NCI-H2107 (cell line): ENCODE measurements at regions not wholly inside any gene's neighbourhood (a gene's known extent, or its start where the extent isn't known, plus 50 kb on each side); places are given as distances from the start of the nearest gene placed in this dataset.
"Not testable (repeated sequence)": the region's sequence is repeated elsewhere in the genome, so short reads cannot be mapped to it uniquely, and the experiment has no call there.

Experiments
- DNase-seq: peaks from one replicate; lab custom pipeline; 2025; lab: John Stamatoyannopoulos, UW

DNA sequence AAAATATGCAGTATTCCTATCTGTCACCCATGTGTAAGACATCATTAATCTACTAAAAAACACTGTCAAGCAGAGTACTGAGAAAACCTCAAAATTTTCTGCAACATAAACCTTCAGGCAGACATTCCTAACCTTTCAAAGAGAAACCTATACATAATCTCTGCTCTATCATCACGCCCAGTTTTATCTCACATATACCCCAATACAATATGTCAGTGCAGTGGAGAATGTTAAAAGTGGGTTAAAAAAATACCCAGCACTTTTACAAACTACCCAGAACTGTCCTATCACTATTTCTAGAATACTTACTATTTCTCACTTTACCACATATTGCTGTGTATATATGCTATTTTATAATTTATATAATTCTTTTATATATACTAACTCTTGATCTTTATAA, 922.0 kb upstream of the SORCS1 start:
- no peak for DNase-seq

DNA sequence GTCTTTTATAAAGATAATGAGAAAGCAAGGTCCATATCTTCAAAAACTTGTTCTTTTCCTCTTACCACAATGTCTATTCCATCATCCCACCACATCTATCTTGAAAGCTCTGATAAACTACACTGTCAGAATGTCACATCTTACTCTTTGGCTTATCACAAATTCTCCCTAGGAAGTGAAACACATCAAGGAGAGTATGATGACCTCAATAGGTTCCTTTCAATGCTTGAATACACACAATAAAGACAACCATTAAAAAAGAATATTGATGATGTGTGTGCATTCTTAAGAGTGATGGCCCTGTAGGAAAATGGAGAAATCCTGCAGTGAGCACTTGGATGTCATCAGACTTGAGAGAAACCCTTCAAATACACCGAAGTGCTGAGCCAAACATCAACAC, 918.1 kb upstream of the SORCS1 start:
- no peak for DNase-seq

DNA sequence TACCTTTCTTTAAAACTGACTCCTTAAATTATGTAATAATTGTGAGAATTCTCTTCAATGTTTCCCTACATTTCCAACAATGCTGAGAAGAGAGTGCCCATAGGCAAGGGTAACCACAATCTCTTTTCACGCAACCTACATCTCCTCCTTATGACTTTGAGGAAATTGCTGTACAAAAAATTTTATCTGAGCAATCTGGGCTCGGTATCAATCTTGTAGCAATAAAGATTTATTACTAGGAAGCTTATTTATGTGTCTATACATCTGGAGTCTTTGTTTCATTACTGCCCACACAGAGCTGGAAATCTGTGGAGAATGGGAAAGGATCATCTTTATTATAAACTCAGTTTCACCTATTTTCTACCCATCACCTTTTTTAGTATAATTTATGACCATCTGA, 913.8 kb upstream of the SORCS1 start:
- DNase-seq: no peak

DNA sequence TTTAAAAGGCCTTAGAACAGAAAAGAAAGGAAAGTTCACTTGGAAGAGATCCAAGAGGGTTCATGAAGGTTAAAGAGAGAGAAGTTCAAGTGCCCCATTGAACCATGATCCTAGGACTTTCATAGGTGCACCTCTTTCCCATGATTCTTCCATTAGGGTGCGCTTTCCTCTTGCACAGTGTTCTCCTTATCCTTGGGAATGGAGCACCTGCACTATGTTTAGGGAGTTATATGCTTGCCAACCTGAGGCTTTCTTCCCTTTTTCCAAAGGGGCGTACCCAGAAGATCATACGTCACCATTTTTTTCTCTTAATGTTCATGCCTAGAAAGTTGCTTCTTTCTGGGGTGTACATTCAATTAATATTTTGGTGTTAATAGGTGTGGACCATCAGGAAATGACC, 908.0 kb upstream of the SORCS1 start:
- DNase-seq: no peak

DNA sequence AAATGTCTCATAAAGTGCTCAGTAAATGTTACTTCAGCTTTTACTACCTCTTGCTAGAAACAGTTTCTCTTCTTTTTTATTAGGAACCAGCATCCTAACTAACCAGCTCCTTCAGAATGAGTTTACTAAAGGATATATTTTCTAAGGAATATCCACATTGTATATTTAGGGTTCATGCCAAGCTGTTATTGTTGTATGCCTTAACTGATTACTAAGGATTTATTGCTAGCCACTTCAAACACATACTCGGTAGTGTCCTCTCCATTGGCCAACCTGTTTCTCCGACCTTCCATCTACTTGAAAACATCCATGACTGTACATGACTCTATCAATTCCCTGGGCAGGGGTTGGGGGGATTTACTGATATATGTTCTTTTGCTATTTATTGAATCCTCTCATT, 906.3 kb upstream of the SORCS1 start:
- no peak for DNase-seq

DNA sequence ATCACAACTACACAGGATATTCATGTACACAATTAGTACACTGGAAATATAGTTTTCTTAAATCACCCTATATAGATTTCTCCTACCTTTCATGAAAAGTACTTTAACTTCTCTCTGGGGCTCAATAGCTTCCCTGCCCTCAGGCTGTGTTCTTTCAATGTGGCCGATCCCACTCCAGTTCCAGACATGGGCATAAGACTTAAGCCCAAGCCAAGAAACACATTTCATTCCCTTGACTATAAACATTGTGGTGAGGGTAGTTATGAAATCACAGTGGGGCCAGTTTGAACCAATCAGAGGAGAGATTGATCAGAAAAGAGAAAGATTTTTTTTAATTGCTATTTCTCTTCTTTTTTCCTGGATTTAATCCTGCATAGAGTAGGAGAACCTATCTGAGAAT, 904.6 kb upstream of the SORCS1 start:
- no peak for DNase-seq

DNA sequence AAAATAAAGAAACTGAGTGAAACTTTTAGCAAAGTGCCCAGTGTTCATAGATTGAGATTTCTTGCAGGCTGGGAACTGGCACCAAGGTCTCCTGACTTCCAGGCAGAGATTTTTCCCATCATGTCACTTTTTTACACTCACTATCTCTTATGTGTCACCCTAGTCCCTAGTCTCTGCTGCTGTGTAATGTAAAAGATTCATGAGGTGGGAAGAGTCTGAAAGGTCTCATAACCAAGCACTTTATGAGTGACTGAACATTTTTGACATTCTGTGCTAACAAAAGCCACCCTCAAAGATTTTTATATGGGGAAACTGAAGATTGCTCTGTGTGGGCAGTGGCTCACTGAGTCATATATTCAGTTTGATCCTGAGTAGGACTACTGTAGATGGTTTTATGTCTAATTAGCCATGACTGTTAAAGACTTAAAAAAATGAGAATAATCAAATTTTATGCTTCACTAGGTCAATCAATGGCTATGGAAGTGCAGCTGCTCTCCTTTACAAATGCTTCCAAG, 900.3 kb upstream of the SORCS1 start:
- DNase-seq: no peak

DNA sequence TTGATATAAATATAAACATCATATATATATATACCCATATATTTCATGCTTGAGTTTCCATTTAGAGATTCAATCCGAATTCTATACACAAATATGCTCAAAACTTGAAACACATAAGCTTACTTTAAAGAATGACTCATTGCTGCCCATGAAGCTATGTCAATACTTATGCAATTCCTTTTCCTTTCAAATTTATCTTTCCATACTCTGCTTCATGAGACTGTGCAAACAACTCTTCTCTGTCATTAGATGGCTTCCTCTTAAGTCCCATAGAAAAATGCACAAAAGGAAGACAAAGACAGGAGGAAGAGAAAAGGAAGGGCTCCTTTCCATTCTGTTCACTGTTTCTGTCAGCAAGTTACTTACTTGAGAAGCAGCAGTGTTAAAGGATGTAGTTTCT, 895.7 kb upstream of the SORCS1 start:
- DNase-seq: no peak

DNA sequence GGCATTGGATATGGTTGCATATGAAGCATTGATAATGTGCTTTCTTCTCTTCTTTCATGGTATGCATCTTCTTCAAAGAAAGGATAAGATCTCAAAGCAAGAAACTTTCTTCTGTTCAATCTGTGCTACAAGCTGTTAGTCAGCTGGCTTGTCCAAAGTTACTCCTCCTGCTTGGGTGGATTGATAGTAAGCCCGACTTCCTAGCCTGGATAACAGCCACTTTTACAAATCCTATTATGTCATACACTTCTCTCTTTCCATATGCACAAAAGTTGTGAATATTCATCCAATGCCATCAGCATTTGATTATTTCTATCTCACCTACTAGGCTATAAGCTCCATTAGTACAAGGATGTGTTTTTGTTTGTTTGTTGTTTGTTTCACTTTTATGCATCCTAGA, 891.0 kb upstream of the SORCS1 start:
- DNase-seq: no peak

DNA sequence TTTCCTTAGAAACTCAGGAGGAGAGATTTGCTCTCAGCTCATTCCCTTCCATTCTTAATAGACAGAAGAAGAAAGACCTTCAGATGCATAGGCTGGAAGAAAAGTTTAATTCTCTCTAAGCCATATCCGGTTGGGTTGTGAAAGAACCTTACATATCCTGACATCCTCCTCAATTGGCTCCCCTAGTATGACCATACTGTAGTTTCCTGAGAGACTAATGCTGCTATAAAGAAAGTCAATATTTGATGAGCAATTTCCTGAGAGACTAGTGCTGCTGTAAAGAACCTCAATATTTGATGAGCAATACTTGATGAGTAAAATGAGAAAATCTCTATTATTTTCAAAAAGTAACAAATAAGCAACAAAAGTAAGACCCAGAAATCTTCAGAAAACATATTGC, 888.5 kb upstream of the SORCS1 start:
- no peak for DNase-seq

DNA sequence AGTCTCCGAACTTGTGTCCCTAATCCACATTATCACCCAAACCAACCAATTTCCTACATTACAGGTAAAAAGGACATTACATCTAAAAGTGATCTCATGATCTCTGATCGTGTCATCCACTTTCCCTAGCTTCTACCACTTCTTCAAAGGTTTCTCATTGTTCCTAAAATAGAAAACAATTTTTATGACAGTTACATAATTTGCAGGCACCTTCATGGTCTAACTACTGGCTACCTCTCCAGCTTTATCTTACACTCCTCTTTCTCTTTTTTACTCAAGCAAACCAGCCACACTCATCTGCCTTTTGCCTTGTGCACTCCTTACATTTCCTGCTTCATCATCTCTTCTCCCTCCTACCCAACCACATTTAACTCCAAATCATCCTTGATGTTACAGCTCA, 886.7 kb upstream of the SORCS1 start:
- no peak for DNase-seq

DNA sequence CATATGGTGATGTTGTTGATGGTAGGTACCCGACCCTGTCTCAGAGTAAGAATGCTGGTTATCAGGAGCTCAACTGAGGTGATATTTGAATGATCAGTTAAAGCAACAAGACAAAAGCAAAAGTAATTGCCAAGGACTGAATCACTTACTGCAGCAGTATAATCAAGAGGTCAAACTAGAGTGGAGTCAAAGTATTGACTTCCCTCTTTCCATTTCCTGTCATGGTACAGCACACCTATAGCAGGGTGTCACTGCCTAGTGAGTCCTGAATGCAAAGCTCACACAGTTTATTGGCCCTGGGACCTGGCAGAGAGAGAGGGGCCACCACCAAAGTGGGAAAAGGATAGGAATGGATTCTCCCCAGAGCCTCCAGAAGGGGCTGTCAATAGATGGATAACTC, 886.1 kb upstream of the SORCS1 start:
- DNase-seq: no peak

DNA sequence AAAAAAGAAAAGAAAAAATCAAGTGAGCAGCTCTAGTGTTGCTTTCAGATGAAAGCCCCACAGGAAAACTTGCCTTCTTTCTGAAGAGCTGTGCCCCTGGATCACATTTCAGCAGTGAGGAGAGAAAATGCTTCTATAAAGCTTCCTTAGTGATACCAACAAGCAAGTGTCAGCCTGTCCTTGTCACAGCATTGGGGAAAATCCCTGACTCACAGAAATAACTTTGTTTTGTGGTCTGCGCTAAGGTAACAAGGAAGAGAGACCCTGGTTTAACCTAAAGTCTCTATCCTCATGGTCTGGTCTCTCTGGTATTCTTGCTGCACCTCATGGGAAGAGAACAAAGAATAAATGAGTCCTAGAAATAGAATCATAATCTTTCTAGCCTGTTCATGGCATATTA, 885.2 kb upstream of the SORCS1 start:
- no peak for DNase-seq

DNA sequence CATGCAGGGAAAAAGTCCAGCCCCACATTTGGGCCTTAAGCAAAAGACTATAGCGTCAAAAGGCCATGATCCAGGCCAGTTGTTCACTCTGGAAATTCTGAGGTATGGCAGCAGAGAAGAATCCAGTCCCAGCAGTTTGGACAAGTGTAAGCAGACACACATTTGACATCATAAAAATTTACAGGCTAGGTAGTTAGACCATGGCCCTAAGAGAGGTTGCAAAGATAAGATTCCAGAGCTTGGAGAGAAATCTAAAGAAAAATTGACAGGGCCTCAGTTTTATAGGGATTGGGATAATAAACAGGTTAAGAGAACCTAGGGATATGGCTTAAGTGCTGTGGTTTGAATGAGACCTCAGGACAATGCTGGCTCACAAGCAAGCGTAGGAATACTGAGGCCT, 884.4 kb upstream of the SORCS1 start:
- DNase-seq: no peak

DNA sequence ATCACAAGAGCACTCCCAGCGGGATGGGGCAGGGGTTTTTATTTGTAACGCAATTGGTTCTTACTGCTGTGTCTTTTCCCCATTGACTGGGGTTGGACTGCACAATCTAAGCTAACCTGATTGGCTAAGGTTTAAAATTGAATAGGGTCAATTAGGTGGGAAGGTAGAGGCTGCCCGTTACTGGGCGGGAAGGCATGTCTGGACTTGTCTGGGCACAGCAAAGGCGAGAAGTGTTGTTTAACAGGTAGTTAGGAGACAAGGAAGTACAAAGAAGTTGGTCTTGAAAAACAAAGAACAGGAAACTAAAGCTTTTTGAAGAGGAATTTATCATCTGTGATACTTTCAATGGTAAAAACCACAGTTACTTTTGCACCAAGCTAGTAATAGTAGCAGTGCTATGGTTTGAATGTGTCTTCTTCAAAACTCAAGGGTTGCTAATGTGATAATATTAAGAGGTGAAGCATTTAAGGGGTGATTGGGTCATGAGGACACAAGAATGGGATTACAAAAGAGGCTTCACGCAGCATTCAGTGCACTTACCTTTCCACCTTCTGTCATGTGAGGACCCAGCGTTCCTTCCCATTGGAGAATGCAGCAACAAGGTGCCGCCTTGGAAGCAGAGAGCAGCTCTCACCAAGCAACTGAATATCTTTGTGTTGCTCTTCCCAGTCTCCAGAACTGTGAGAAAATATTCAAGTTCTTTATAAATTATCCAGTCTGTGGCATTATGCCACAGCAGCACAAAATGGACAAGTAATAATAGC, 875.5 kb upstream of the SORCS1 start:
- no peak for DNase-seq

DNA sequence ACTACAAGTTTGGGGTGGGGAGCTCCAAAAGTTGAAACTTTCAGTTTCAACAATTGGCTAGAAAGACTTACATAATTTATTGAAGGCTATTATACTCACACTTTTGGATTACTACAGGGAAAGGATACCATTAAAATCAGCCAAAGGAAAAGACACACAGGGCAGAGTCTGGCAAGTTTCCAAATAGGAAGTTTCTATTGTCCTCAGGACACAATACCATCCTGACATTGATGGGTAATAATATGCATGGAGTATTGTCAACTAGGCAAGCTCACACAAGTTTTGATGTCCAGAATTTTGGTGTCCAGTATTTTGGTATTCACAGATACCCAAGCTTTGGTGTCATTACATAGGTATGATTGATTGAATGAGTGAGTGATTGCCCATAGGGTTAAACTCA, 872.6 kb upstream of the SORCS1 start:
- DNase-seq: no peak

DNA sequence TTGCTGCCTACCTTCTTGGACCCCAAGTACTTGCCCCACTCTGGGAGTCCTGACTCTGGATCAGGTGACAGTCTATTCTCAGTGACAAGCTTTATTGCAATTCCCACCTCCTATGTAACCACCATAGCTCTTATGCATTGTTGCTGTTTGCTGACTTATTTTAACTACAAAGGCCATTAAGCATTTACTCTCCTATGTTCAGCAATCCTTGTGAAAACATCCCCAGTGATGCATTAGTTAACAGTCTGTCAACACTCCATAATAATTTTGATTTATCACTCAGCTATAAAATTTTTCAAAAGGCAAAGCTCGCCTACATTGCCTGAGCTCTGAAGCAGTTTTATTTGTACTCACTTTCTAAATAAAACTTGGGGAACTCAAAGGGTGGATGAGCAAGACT, 871.8 kb upstream of the SORCS1 start:
- DNase-seq: no peak

DNA sequence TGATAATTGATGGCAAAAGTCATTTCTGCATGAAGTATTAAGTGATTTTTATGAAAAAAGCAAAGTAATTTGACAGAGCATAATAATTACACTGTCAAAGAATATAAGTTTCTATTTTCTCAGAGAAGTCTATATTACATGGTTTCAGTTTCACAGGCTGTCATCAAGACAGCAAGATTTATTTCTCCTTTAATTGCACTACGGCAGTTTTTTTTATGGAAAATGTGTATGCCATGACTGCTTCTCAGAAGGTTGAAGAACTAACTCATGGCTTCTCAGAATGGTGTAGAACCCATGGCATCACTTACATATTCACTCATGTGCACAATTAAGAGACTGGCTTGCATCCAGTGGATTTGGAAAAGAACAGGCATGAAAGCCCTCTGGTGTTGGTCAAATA, 870.3 kb upstream of the SORCS1 start:
- DNase-seq: no peak

DNA sequence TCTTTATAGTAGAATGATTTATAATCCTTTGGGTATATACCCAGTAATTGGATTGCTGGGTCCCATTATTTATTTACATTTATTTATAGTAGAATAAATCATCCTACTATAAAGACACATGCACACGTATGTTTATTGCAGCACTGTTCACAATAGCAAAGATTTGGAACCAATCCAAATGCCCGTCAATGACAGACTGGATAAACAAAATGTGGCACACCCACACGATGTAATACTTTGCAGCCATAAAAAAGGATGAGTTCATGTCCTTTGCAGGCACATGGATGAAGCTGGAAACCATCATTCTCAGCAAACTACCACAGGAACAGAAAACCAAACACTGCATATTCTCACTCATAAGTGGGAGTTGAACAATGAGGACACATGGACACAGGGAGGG, 869.0 kb upstream of the SORCS1 start:
- DNase-seq: not testable (repeated sequence)

DNA sequence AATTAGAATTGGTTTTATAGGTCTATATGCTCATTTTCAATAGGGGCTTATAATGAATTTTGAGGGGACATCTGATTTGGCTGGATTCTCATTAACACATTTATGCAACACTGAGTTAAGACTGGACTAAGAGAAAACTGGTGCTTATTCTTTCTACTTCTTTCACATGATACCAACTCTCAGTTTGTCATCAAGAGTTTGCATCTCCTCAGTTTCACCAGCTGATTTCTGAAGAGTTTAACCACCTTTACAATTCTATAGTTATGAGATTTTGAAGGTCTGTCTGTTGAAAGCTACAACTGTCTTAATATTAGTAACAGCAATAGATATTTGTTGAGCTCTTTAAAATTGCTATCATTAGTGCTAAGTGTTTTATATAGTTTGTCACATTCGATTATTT, 867.0 kb upstream of the SORCS1 start:
- no peak for DNase-seq

DNA sequence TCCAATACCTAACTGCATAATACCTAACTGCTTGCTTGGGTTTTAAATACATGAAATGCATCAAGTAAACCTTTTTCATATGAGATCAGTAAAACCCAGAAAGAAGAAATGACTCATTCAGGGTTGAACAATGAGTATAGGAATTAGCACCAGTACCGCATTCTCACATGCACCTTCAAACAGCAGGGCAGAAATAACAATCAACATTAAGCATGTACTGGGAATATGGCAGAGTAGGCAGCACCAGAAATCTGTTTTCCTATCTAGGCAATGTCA, 850.3 kb upstream of the SORCS1 start:
- DNase-seq: no peak

DNA sequence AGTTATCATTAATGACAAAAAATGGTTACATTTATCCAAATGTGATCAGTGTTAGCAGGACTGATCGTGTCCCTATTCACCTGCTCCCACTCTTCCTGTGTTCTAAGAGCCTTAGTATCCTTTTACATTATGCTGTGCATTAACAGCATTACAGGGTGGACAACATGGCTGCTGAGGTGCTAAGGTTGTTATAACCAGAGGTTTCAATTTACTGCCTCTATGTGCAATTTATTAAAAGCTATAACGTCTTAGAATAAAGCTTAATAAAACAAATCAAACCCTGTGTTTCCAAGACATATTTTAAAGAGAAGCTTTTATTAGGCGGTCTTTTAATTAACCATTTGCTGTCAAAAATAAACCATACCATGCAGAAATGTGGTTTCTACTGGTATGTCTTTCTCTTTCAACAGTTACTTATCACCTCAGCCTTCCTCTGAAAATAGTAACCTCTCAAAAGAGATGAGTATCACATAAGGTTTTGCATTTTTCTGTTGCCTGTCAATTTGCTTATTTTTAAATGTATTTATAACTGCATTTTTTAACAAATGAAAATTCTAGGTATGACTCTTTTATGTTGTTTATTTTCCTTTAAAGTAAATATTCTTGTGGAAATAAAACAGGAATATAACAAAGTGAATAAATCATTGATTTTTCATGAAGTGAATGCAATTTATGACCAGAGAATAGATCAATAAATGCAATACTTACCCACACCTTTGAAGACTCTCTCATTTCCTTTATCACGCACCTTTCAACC, 849.8 kb upstream of the SORCS1 start:
- no peak for DNase-seq

DNA sequence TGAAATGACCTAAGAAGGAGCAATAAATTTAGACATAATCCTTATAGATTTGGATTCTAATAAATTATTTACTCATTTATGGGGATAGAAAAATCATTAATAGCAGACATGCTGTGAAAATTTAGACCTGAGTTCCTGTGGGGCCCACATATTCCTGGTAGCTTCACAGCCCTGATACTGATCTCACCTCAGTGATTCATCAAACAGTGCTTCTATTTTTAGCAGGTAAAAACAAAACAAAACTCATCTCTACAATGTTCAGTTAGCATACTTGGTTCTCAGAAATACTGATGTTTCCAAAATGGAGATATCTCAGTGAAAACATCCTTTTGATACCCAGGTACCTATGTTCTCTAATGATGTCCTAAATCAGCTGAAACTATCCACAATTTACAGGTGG, 841.1 kb upstream of the SORCS1 start:
- DNase-seq: no peak

DNA sequence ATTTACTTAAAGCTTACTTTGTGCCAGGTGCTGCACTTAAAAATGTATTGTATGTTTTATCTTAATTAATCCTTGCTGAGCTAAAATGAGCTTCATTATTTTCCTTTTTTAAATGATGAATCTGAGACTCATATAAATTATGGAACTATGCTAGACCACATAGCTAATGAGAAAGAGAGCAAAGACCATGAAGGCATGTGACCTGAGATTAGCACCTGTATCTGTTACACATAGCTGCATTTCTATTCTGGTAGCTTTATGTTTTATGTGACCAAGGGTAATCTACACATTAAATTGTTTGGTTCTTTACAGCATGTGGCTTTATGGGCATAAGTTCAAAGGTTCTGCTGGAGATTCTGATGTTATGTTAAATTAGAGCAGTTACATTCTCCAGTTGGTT, 839.1 kb upstream of the SORCS1 start:
- no peak for DNase-seq
